Lower lobe of right lung (tissue), 2 donors: ENCODE measurements at regions not wholly inside any gene's neighbourhood (a gene's known extent, or its start where the extent isn't known, plus 50 kb on each side); places are given as distances from the start of the nearest gene placed in this dataset.
A peak's percentile ranks its signal among the peaks of the same experiment; 100 is the strongest.

Source experiments
- ATAC-seq, 2 donors: fragments of 200-7000 bp; cut with Tn5 transposase; one replicate each; pipeline ENCODE4 v1.9.1; 2020 to 2022; ENCODE audit warnings: mild to moderate bottlenecking in 2 of 2, moderate library complexity in 2 of 2
- DNase-seq: peaks from one replicate; pipeline ENCODE4 v3.0.0-alpha.2; 2020
- H3K27ac ChIP-seq: fragments of 200-600 bp; one replicate; pipeline ENCODE4 v1.8.0; 2022
- H3K27me3 ChIP-seq: fragments of 200-600 bp; one replicate; pipeline ENCODE4 v1.8.0; 2022; ENCODE audit warnings: low read depth
- H3K36me3 ChIP-seq: fragments of 200-600 bp; one replicate; pipeline ENCODE4 v1.8.0; 2022; ENCODE audit warnings: mild to moderate bottlenecking
- H3K4me1 ChIP-seq: fragments of 200-600 bp; one replicate; pipeline ENCODE4 v1.8.0; 2022
- H3K4me3 ChIP-seq: fragments of 200-600 bp; one replicate; pipeline ENCODE4 v1.8.0; 2022; ENCODE audit warnings: mild to moderate bottlenecking
- H3K9me3 ChIP-seq: fragments of 200-600 bp; one replicate; pipeline ENCODE4 v1.8.0; 2022
- intact Hi-C: fragments of 100-400 bp; cut with DNase I; formaldehyde crosslinking; loops from one replicate; pipeline ENCODE4 v1.11.0; 2022
- TF ChIP-seq, protein P1 (sequence below): fragments of 200-600 bp; IDR thresholded peaks from one replicate; pipeline ENCODE4 v1.8.0; 2022; ENCODE audit warnings: antibody characterized with exemption, mild to moderate bottlenecking
- donor health status: DM: no; HTN: yes; CAD: no; lungs with severe emphysema.

DNA sequence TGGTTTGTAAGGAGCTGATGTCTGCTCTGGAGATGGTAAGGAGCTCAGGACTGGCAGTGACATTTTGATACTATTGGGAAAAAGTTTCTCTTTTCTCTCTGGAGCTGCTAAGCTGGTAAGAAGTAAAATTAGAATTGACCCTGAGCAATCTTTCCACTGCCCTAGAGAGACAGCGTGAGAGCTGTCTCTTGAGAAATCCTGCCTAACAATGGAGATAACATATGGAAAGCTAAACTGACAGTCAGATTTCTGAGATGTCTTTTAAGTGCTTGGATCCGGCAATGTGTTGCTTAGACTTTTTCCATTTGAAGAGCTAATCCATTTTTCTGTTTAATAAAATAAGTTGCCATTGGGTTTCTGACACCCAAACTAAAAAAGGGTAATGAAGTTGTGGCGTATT lies 302.4 kb downstream of the KCNS3 start:
- no peaks in the 10 kb centered on the region for H3K27me3 ChIP-seq
- no peaks in the 10 kb centered on the region for H3K36me3 ChIP-seq
- TF ChIP-seq, protein P1, sequence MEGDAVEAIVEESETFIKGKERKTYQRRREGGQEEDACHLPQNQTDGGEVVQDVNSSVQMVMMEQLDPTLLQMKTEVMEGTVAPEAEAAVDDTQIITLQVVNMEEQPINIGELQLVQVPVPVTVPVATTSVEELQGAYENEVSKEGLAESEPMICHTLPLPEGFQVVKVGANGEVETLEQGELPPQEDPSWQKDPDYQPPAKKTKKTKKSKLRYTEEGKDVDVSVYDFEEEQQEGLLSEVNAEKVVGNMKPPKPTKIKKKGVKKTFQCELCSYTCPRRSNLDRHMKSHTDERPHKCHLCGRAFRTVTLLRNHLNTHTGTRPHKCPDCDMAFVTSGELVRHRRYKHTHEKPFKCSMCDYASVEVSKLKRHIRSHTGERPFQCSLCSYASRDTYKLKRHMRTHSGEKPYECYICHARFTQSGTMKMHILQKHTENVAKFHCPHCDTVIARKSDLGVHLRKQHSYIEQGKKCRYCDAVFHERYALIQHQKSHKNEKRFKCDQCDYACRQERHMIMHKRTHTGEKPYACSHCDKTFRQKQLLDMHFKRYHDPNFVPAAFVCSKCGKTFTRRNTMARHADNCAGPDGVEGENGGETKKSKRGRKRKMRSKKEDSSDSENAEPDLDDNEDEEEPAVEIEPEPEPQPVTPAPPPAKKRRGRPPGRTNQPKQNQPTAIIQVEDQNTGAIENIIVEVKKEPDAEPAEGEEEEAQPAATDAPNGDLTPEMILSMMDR: no peak
- H3K4me1 ChIP-seq: no peaks in the 10 kb centered on the region
- H3K27ac ChIP-seq: no peak overlapping the region
- DNase-seq (no peak), ATAC-seq (no peak)
- intact Hi-C loops: no loop called here
- no peak overlapping the region for H3K4me3 ChIP-seq
- no peaks in the 10 kb centered on the region for H3K9me3 ChIP-seq

DNA sequence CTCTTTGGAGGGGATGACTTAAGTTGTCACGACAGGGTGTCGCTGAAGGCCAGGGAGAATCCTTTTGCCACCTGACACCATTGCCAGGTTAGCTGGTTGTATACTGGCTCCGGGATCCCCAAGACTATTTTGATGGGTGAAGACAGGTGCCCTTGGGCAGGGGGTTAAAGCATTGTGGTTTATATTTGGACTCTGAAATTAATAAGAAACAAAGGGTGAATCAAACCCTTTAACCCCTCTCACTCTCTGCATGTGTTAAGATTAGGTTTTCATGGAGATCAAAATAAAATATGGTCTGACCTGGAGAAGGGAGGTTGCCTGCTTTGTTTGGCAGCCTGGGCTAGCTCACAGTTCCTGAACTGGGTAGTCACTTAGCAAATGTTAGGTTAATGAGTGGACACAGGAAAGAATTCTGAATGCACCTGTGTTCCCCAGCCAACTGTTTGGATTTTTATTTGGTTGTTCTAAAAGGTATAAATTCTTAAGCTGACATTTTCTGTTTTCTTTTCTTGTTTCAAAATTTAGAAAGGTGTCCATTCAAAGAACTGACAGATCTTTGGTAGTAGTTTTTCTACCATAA lies 301.7 kb downstream of the KCNS3 start:
- H3K4me3 ChIP-seq: no peak overlapping the region
- intact Hi-C loops: no loop called here
- no peak for ATAC-seq

DNA sequence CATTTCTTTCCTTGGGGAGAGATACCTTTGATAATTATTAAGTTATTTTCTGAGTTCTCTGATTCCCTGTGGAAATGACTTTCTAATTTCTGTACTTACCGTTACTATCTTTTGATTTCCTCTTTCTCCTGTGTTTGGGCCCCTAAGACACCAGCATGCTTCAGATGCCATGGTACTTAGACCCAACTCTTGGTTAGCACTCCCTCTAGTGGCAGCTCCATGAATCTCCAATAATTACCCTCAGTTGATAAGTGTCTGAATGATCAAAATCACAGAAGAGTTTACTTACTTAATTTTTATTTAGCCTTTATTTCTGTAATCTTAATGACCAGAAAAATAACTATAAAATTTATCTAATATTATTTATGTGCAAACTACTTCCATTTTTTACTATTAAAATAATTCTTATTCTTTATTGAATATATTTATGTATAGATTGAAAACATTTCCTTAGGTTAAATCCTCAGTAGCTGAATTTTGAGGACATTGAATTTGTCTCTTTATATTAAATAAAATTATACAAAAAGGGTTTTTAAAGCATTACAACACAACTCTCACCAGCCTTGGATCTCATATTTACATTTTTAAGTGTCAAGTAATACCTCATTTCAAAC lies 300.4 kb downstream of the KCNS3 start:
- H3K9me3 ChIP-seq: no peaks in the 10 kb centered on the region
- peak; percentile 66 to 72 for ATAC-seq
- H3K27me3 ChIP-seq: no peaks in the 10 kb centered on the region
- H3K36me3 ChIP-seq: no peaks in the 10 kb centered on the region
- no peak overlapping the region for H3K27ac ChIP-seq
- H3K4me1 ChIP-seq: no peaks in the 10 kb centered on the region
- no peak overlapping the region for H3K4me3 ChIP-seq
- DNase-seq: no peak
- TF ChIP-seq, protein P1: peak; percentile 89
- intact Hi-C loops: no loop called here

More for the DNA sequence above, 301.7 kb downstream of the KCNS3 start:
- Histone ChIP-seq H3K36me3 (no peaks in the 10 kb centered on the region), H3K27me3 (no peaks in the 10 kb centered on the region), H3K9me3 (no peaks in the 10 kb centered on the region), H3K4me1 (no peaks in the 10 kb centered on the region), H3K27ac (no peak overlapping the region)
- DNase-seq: no peak
- TF ChIP-seq, protein P1: no peak

GRCh38 chr2:18176679-18177215 lies 298.3 kb downstream of the KCNS3 start:
- TF ChIP-seq, protein P1: no peak
- H3K4me1 ChIP-seq: peaks cover 10% of the 10 kb centered on the region
- H3K27ac ChIP-seq: no peak overlapping the region
- no peak for DNase-seq
- no peaks in the 10 kb centered on the region for H3K27me3 ChIP-seq
- no peak overlapping the region for H3K4me3 ChIP-seq
- H3K36me3 ChIP-seq: no peaks in the 10 kb centered on the region
- no peak for ATAC-seq
- H3K9me3 ChIP-seq: no peaks in the 10 kb centered on the region
- intact Hi-C loops: no loop called here

GRCh38 chr2:18172607-18173006 lies 294.1 kb downstream of the KCNS3 start:
- TF ChIP-seq, protein P1: no peak
- Histone ChIP-seq H3K4me3 (no peak overlapping the region), H3K27me3 (no peaks in the 10 kb centered on the region), H3K27ac (peak overlapping the region; percentile 13), H3K9me3 (no peaks in the 10 kb centered on the region), H3K4me1 (peaks cover 22% of the 10 kb centered on the region), H3K36me3 (no peaks in the 10 kb centered on the region)
- DNase-seq (no peak), ATAC-seq (no peak)
- intact Hi-C loops: no loop called here
